Large intestine (tissue), 3 donors: ENCODE measurements at regions not wholly inside any gene's neighbourhood (a gene's known extent, or its start where the extent isn't known, plus 50 kb on each side); places are given as distances from the start of the nearest gene placed in this dataset.

Experiments used
- DNase-seq, 2 donors: peaks; one replicate each; pipeline versions ENCODE4 v3.0.0 to v3.0.0-alpha.2; 2013
- H3K27ac ChIP-seq: one replicate; pipeline ENCODE4 v1.5.1; 2013; ENCODE audit warnings: low read length
- H3K27me3 ChIP-seq: 2 replicates; pipeline ENCODE4 v1.6.1; 2013; ENCODE audit warnings: low read length; ENCODE audit not compliant: control insufficient read depth, insufficient read depth
- H3K36me3 ChIP-seq: 2 replicates; pipeline ENCODE4 v1.6.1; 2013; ENCODE audit warnings: low read length; ENCODE audit not compliant: control insufficient read depth, insufficient read depth
- H3K4me1 ChIP-seq: one replicate; pipeline ENCODE4 v1.6.1; 2013; ENCODE audit warnings: low read length; ENCODE audit not compliant: control insufficient read depth, insufficient read depth
- H3K4me3 ChIP-seq: one replicate; pipeline ENCODE4 v1.5.1; 2013; ENCODE audit warnings: low read length
- H3K9me3 ChIP-seq: one replicate; pipeline ENCODE4 v1.6.1; 2013; ENCODE audit warnings: mild to moderate bottlenecking, low read depth, low read length, moderate library complexity; ENCODE audit not compliant: control insufficient read depth
- WGBS: methylation state at CpG from one replicate; pipeline ENCODE4 v1.1.5; 2013; ENCODE audit warnings: low lambda C conversion rate; ENCODE audit not compliant: insufficient coverage; 5-methylcytosine and 5-hydroxymethylcytosine counted together

DNA sequence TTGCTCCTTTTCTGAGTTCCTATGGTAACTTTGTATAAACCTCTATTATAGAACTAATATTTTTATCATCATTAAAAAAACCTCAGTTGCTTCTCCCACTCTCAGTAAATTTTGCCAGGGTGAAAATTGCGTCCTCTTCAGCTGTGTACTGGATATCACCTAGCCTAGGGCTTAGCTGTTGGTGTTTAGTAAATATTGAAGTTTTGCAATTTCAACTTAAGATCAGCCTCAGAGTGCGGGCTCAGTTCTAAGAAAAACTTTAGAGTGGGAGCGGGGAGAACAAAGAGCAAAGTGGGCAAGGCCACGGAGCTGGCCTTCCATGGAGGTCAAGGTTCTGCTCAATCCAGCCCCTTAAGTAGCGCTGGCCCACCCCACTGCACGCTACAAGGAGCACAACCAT, 488.3 kb upstream of the SPRED2 start:
- H3K9me3 ChIP-seq = no peaks in the 10 kb centered on the region
- no peak overlapping the region for H3K4me3 ChIP-seq
- H3K27ac ChIP-seq = no peak overlapping the region
- H3K27me3 ChIP-seq = peaks cover 2% of the 10 kb centered on the region
- no peak for DNase-seq
- H3K36me3 ChIP-seq = no peaks in the 10 kb centered on the region
- no peaks in the 10 kb centered on the region for H3K4me1 ChIP-seq
- 67% methylated on average over 1 of the region's 6 CpGs for WGBS

DNA sequence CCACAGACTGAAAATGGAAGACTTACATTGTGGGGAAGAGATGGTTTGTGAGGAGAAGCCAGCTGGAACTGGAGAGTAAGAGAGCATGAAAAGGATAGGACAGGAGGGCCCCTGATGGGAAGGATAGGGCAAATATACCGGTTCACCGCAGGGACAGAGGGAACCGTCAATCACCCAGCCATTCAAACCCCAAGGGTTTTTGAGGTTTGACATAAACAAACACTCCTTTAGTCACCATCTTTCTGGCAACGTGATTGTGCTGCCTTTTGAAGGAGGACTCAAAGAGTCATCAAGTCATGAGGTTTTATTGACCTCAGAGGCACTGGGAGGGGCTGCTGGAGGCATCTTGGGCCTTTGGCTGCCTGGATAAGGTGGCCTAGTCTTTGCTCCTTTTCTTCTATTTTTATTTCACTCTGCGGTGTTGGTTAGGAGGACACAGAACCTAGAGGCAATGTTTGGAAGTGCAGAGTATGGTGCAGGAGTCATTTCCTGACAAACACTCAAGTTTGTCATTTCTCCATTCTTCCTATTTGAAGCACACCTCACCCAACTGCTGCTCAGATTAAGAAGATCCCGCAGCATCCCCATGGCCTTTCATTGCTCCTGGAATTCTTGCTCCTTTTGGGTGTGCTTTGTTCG, 487.3 kb upstream of the SPRED2 start:
- Histone ChIP-seq H3K27me3 (peaks cover 2% of the 10 kb centered on the region), H3K36me3 (no peaks in the 10 kb centered on the region), H3K27ac (no peak overlapping the region), H3K9me3 (no peaks in the 10 kb centered on the region), H3K4me1 (no peaks in the 10 kb centered on the region), H3K4me3 (no peak overlapping the region)
- WGBS = 80% methylated on average over 1 of the region's 7 CpGs
- no peak for DNase-seq

DNA sequence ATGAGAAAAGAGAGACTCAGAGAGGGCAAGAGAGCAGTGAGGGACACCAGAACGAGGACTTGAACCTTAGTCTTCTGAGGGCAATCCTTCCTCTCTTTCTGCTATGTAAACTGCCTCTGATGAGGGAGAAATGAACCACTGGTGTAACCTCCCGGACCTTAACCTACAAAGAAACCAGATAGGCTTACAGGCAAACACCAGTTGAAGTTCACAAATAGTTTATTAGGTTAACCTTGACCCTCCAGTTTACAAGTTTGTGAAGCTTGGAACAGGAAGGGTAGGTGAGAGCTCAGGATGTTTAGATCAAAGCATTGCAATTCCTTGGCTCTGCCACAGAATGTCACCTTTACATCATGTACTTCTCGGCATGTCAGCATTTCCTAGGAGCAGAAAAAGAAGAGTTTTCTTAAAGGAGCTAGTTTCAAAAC, 486.4 kb upstream of the SPRED2 start:
- Histone ChIP-seq H3K36me3 (no peaks in the 10 kb centered on the region), H3K27ac (no peak overlapping the region), H3K27me3 (peaks cover 2% of the 10 kb centered on the region), H3K4me1 (no peaks in the 10 kb centered on the region), H3K4me3 (no peak overlapping the region), H3K9me3 (no peaks in the 10 kb centered on the region)
- no peak for DNase-seq
- WGBS = 50% methylated on average over 1 of the region's 3 CpGs

DNA sequence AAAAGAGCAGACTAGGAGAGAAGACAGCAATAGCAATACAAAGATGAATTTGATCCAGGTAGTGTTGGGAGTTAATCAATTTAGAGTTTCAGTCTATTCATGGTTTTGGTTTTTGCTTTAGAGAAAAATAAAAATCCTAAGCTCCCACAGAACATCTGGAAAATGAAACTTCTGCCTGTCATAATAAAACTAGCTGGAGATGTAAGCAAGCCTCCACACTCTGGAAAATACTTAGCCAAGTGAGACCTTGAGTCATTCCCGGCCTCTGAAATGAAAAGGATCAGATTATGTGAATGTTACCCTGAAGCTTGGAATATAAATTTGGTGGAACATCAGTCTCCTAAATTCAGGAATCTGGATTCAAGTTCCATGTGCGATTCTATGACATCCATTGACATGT, 485.6 kb upstream of the SPRED2 start:
- H3K4me3 ChIP-seq = no peak overlapping the region
- no peak overlapping the region for H3K27ac ChIP-seq
- H3K4me1 ChIP-seq = no peaks in the 10 kb centered on the region
- no CpG with 5 or more reads among the region's 2 CpGs for WGBS
- H3K36me3 ChIP-seq = no peaks in the 10 kb centered on the region
- no peak for DNase-seq
- H3K9me3 ChIP-seq = no peaks in the 10 kb centered on the region
- H3K27me3 ChIP-seq = peaks cover 2% of the 10 kb centered on the region

DNA sequence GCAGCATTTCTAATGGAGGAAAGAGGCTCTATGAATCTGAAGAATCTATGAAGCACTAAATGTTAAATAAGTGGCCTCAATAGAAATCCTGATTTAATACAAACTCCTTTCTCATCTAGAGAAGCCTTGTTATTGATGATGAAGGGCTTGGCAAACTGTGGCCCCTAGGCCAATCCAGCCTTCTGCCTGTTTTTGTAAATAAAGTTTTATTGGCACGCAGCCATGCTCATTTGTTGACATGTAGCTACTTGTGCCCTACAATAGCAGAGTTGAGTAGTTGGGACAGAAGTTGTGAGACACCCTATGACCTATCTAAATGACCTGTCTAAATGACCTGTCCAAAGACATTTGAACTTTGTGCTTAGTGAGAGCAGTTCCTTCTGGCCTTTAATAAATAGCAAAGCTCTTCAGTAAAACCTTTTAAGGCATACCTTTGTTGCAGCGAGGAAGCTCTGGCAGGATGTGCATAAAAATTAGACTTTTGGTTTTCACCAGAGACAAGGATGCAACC, 484.4 kb upstream of the SPRED2 start:
- no peak overlapping the region for H3K4me3 ChIP-seq
- no peaks in the 10 kb centered on the region for H3K36me3 ChIP-seq
- H3K27me3 ChIP-seq = peaks cover 2% of the 10 kb centered on the region
- H3K27ac ChIP-seq = no peak overlapping the region
- no peak for DNase-seq
- no peaks in the 10 kb centered on the region for H3K4me1 ChIP-seq
- WGBS = no CpG with 5 or more reads among the region's 2 CpGs
- no peaks in the 10 kb centered on the region for H3K9me3 ChIP-seq

DNA sequence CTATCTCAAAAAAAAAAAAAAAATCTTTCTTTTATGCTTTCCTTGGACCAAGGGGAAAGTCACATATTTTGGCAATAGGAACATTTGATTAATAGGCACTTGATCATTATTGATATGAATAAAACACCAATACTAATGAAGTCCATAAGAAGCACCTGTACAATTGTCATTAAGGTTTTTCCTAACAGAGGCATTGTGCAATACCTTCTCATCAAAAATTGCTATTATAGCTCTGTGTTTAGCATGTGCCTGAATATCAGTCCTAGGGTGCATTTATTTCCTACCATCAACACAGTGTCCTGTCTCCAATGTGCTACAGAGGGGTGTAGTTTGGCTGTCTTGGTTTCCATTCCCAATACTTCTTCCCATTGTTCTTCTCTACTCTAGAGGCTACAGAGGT, 483.8 kb upstream of the SPRED2 start:
- Histone ChIP-seq H3K4me3 (no peak overlapping the region), H3K4me1 (no peaks in the 10 kb centered on the region), H3K9me3 (no peaks in the 10 kb centered on the region), H3K36me3 (no peaks in the 10 kb centered on the region), H3K27ac (no peak overlapping the region), H3K27me3 (peaks cover 2% of the 10 kb centered on the region)
- DNase-seq = no peak

DNA sequence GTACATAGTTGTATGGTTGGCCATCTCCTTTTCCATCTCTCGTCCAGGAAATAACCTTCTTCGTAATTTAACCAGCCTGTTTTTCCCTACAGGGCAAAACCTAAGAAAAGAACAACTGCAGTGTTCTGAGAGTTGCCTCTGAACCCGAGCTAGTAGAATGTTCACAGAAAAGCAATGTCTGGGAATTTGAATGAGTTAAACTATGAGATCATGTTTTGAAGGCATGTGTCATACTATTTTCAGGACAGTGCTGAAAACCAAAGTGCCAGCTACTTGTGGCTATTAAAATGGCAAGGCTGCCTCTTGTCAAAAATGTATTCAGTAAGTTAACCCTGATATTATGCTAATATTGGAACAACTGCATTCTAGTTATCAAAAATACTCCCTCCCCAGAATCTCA, 482.9 kb upstream of the SPRED2 start:
- H3K27me3 ChIP-seq = peaks cover 2% of the 10 kb centered on the region
- 100% methylated on average over 1 of the region's 3 CpGs for WGBS
- H3K4me1 ChIP-seq = no peaks in the 10 kb centered on the region
- no peaks in the 10 kb centered on the region for H3K9me3 ChIP-seq
- H3K27ac ChIP-seq = no peak overlapping the region
- no peak overlapping the region for H3K4me3 ChIP-seq
- no peak for DNase-seq
- H3K36me3 ChIP-seq = no peaks in the 10 kb centered on the region

DNA sequence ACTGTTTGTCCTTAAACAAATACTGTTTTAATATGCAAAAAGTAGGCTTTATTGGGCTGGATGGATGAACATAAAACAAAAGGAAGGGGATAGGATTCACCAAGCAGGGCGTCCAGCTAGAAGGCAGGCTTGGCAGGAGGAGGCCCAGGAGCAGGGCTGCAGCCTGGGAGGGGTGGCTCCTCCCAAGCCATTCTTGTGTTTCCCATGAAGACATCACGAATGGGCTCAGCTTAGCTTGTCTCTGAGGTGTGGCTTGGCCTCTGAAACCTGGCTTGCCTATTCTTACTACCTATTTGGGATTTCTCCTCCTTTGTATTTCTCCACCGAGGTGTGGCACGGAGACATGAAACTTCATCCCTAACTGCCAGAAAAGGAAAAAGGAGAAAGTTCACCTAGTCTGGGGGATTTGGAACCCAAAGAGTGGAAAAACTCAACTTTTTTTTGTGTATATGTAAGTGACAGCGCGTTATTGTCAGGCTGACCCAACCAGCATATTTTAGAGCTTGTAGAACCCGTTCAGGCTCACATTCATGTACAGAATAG, 481.9 kb upstream of the SPRED2 start:
- WGBS = no CpG with 5 or more reads among the region's 7 CpGs
- Histone ChIP-seq H3K4me1 (no peaks in the 10 kb centered on the region), H3K9me3 (no peaks in the 10 kb centered on the region), H3K27me3 (no peaks in the 10 kb centered on the region), H3K27ac (no peak overlapping the region), H3K36me3 (no peaks in the 10 kb centered on the region), H3K4me3 (no peak overlapping the region)
- DNase-seq = no peak

DNA sequence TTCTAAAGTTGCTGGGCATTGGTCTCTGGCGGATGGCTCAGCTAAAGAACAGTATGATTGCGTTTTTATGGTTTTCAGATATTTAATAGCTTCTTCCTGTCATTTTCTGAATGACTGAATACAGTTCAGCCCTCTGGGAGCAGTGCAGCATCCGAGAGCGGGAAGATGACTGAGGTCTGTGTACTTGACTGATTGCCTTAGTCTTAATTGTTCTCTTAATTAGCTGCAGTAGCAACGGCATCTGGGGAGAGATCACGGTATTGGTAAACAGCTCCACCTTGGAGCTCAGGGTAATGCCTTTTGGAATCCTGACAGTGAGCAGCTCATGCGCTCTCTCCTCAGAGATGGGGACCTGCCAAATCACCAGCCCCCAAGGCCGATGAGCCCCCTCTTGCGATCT, 481.4 kb upstream of the SPRED2 start:
- Histone ChIP-seq H3K4me1 (no peaks in the 10 kb centered on the region), H3K27ac (no peak overlapping the region), H3K4me3 (no peak overlapping the region), H3K9me3 (no peaks in the 10 kb centered on the region), H3K36me3 (no peaks in the 10 kb centered on the region), H3K27me3 (no peaks in the 10 kb centered on the region)
- DNase-seq = no peak
- 60% methylated on average over 1 of the region's 9 CpGs for WGBS

DNA sequence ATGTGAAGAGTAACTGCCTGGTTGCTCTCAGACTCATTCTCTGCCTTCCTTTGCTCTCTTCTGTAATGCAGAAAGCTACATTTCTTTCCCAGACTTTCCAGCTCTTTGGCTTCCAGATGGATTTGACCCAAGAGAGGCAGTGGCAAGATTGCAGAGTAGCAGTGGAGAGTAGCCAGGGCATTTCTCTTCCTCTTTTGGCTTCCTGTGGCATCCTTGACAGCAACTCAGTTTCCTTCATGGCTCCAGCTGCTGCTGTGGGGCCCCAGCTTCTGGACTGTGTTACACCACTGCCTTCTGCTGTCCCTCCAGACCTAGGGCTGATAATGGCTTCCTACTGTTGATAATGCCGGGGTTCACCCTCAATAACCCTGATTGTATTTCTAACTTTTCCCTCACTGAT, 469.4 kb upstream of the SPRED2 start:
- no peak overlapping the region for H3K27ac ChIP-seq
- H3K4me1 ChIP-seq = no peaks in the 10 kb centered on the region
- no CpG with 5 or more reads among the region's 1 CpG for WGBS
- no peaks in the 10 kb centered on the region for H3K27me3 ChIP-seq
- no peaks in the 10 kb centered on the region for H3K9me3 ChIP-seq
- DNase-seq = no peak
- H3K36me3 ChIP-seq = no peaks in the 10 kb centered on the region
- no peak overlapping the region for H3K4me3 ChIP-seq

DNA sequence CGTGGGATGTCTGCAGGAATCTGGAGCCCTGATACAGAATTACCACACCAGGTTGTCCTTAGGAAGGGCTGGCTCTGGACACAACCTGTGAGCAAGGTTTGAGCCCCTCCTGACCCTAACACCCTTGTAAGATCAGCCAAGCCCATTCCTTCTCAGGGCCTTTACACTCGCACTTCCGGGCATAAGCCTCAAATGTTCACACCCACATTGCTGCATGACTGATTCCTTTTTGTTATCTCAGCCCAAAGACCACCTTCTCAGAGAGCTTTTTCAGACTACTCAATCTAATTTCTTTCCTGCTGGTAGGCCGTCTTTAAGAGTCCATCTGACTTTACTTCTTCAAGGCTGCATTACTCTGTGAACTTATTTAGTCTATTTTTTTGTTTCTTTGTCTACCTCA, 464.0 kb upstream of the SPRED2 start:
- no peaks in the 10 kb centered on the region for H3K27me3 ChIP-seq
- WGBS = 100% methylated on average over 2 of the region's 4 CpGs
- no peak for DNase-seq
- H3K9me3 ChIP-seq = no peaks in the 10 kb centered on the region
- no peaks in the 10 kb centered on the region for H3K4me1 ChIP-seq
- no peak overlapping the region for H3K27ac ChIP-seq
- no peak overlapping the region for H3K4me3 ChIP-seq
- H3K36me3 ChIP-seq = no peaks in the 10 kb centered on the region
